Jurkat, Clone E6-1 (cell line): ENCODE measurements at regions not wholly inside any gene's neighbourhood (a gene's known extent, or its start where the extent isn't known, plus 50 kb on each side); places are given as distances from the start of the nearest gene placed in this dataset.

Source experiments
- DNase-seq: peaks from one replicate; pipeline ENCODE4 v3.0.0-alpha.2; 2011; ENCODE audit warnings: low read depth, low spot score
- H3K4me3 ChIP-seq: 2 replicates; pipeline ENCODE4 v1.5.1; 2011; ENCODE audit warnings: mild to moderate bottlenecking, low read length, control low read depth, moderate library complexity

DNA sequence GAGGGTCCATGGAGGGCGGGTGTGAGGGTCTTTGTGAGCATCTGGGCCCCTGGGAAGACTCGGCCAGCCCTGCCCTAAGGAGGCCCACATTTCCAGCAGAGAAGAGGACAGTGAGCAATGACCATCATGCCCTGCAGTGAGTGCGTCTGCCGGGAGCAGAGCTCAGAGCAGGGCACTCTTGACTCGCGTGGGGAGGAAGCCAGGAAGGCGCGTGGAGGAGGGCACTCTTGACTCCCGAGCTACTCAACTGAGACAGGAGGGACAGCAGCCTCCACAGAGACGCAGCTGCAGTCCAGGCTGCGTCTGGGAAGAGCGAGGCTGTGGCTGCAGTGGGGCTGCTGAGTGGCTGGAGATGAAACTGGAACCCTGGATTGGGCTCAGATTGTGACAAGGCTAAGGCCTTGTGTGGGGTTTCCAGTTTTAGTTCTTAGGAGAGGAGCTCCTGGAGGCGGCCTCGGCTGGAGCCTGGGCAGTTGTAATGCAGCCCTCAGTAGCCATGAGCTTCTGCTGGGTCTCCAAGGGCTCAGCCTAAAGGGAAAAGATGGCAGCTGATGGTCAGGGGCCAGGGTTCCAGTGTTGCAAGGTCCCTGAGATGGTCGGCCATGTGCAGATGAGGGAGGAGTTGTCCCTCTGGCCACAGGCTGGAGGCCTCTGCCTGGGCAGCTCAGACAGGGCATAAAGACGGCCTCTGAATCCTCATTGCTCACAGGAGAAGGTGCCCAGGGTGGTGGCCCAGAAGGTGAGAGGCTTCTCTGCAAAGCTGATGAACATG is 264.7 kb upstream of the B3GAT1 start:
- DNase-seq: no peak
- no peak overlapping the region for H3K4me3 ChIP-seq

DNA sequence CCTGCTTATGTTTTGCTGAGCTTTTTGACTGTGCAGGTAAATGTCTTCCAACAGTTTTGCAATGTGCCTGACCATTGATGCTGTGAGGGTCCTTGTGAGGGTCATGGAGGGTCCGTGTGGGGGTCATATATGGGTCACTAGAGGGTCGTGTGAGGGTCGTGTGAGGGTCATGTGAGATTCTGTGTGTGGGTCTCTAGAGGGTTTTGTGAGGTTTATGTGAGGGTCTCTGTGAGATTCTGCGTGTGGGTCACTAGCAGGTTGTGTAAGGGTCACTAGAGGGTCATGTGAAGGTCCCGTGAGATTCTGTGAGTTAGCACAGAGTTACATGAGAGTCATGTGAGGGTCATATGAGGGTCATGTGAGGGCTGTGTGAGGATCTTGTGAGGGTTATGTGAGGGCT is 263.9 kb upstream of the B3GAT1 start:
- DNase-seq: no peak
- H3K4me3 ChIP-seq: no peak overlapping the region

DNA sequence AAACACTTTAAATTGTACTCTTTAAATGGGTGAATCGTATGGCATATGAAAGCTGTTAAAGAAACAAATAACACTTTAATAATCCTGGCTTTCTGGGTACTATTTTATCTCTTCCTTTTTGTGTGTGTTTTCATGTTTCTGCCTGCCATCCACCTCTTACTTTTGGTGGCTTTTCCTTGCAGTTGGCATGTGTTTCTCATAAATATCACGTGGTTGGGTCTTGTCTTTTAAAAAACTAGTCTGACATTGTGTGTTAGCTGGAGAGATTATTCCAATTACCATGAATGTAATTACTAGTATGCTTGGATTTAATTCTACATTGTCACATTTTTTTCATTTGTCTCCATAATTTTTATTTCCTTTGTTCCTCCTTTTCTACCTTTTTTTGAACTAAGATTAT is 262.9 kb upstream of the B3GAT1 start:
- no peak overlapping the region for H3K4me3 ChIP-seq
- DNase-seq: no peak

DNA sequence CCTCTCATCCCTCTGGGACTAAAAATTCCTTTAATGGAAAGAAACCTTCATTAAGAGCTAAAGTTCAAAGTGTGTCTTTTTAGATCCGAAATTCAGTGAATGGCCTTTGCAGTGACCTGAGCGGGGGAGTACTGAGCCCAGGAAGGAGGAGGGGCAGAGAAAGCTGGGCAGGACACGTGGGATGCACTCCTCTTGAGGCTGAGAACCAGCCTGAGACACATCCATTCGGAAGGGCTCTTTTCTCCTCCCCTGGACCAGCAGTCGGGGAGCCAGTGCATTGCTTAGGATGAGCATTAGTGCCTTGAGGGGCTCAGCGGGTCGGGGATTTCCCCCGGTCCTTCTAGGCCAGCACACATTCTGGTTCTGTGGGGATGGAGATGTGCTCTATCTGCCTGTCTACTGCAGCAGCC is 258.9 kb upstream of the B3GAT1 start:
- no peak overlapping the region for H3K4me3 ChIP-seq

DNA sequence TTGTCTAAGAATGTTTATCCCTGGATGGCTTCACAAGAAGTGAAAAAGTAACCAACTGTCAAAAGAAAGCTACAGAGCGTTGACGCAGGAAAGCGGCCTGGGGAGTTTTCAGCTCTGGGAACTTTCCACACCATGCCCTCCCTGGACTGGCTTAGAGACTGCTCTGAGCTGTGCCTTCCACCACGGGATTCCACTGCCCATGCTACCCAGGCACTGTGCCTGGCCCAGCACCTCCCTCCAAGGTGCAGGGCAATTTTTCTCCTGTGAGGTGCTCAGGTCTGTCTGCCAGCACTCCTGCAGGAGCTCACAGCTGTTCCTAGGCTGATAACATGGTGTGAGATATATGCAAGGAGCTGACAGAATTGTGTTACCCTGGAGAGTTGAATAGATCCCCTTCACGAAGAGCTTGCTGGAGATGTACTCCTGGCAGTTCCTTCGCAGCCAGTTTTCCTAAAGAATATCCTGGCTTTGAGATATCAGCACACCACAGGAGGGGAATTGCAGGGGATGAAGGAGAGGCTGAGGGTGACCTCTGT is 258.3 kb upstream of the B3GAT1 start:
- no peak for DNase-seq

More for the DNA sequence above, 258.9 kb upstream of the B3GAT1 start:
- DNase-seq: no peak

DNA sequence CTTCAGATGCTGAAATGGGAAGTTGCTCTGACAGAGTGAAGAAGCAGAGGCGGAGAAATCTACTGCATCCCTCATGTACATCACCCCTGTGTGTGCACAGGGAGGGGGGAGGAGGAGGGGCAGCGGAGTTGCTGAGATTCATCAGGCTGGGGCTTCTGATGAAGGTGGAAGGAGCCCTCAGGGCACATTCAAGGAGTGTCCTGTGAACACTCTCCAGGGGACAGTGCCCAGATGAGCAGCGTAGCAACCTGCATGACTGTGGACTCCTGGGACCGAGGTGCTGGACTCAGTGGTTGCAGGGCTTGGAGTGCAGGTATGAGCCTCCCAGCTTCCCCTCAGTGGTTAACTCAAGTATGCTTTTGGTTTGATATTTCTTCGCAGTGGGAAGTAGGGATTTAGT is 257.8 kb upstream of the B3GAT1 start:
- DNase-seq: no peak
- H3K4me3 ChIP-seq: no peak overlapping the region

More for the DNA sequence above, 258.3 kb upstream of the B3GAT1 start:
- H3K4me3 ChIP-seq: no peak overlapping the region

DNA sequence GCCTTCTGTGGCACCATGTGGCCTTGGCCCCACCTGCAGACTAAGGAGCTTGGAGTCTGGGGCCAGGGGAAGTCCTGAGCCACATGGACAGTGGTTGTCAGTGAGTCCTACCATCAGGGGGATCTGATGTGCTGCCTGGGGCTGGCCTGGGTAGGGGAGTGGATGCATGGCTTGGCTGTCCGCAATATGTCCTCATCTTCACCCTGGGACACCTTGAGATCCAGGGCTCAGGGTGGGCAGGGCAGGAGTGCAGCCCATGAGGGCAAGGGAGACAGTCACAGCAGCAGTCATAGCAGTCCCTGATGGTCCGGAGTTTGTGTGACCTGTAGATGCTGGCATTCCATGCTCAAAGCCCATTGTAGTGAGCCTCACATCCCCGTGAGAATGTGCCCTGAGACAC is 256.8 kb upstream of the B3GAT1 start:
- no peak for DNase-seq
- H3K4me3 ChIP-seq: no peak overlapping the region

DNA sequence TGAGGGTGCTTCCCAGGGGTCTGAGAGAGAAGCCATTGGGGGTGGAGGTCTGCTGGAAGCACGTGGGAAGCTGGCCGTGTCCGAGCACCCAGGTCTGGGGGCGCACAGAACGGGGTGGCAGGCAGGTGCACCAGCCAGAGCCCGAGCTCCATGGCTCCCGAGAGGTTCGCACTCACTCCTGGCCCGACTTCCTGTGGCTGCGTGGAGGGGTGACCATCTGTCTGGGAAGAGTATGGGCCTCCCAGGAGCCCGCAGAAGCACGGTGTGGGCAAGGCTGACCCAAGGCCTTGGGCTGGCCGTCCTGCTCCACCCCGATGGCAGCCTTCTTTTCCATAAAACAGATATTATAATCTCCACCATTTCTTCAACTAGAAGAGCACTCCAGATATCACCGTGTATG is 256.0 kb upstream of the B3GAT1 start:
- no peak overlapping the region for H3K4me3 ChIP-seq
- DNase-seq: no peak

DNA sequence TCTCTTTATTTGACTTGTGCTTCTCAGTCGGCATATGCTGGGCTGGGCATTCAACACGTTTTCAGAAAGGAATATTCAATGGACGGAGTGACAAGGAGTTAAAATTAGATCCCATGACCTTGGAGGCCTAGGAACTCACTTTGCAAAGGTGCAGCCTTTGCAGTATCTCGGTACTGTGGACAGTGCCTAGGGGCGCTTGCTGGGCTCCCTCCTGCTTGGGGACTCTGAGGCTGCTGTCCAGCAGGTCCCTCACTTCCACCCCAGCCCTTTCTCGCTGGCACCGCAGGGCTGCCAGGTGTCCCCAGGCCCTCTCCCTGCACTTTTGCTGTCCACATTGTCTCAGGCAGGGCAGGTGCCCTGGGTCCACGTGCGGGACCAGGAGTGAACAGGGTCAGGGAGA is 255.5 kb upstream of the B3GAT1 start:
- DNase-seq: no peak
- H3K4me3 ChIP-seq: no peak overlapping the region

DNA sequence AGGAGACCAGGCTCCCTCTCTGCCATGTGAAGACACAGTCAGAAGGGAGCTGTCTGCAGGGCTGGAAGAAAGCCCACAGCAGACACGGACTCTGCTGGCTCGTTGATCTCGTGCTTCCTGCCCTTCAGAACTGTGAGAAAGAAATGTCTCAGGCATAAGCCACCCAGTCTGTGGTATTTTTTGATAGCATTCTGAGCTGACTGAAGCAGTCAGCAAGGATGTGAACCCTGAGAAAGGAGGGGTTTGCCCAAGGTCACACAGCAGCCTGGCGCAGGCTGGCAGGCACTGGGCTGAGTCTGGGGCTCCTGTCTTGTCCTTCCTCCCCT is 255.1 kb upstream of the B3GAT1 start:
- H3K4me3 ChIP-seq: no peak overlapping the region
- peak; percentile 69 for DNase-seq

DNA sequence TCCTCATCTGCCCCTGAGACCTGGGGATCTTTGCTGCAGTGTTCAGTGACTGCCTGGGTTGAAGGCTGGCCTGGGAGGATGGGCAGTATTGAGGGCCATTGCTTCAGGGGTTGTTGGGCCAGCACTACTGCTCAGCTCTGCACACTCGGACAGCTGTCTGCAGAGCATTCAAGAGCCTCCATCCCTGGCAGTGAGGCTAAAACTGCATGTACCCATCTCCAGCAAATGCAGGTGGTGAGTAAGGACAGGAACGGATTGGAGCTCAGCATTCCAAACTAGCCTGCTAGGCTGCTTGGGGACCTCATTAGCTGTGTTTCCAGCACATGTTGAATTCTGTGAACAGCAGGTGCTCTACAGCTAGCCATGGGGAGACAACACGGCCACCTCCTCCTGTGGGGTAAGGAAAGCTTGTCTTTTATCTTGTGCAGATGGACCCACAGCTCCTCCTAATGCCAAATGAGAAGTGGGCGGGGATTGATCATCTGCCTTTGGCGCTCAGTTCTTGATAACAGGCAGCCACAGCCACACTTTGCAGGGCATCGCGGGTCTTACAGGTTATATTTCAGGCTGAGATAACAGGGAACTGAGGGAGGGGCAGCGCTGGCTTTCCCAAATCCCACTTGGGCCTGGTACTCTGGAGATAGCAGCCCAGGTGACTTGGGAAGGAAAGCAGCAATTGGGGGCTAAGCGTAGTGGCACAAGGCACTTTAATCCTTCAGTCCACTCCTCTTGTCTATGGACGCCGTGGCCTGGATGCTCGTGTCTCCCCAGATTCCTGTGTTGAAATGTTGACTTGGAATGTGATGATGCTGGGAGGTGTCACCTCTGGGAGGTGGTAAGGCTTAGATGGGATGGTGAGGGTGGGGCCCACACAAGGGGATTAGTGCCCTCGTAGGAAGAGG is 254.5 kb upstream of the B3GAT1 start:
- no peak overlapping the region for H3K4me3 ChIP-seq
- no peak for DNase-seq

DNA sequence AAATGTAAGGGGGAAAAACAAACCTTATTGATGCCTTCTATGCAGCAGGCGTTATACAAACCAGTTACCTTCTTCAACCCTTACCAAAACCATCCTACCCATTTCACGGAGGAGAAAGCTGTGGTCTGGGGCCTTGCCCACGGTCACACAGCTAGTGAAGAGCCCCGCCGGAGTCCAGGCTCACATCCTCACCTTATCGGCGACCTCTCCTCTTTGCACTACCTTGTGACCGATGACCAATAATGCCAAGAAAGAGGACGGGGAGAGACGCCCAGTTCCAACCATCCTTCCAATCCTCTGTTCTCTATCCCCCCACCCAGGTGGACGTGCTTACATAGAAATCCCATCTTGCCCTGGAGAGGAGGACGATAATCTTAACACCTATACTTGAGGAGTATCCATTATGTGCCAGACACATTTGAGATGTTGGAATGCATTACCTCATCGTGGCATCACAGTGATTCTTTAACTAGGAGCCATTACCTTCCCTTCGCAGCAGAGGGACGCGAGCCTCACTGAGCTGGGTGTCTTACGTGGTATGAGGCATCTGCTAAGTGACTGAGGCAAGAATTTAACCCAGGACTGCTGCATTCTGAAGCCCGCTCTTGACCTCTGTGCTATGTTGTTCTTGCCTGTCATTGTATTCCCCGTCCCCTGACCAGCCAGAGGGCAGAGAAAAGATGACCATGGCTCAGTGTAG is 253.7 kb upstream of the B3GAT1 start:
- no peak overlapping the region for H3K4me3 ChIP-seq

DNA sequence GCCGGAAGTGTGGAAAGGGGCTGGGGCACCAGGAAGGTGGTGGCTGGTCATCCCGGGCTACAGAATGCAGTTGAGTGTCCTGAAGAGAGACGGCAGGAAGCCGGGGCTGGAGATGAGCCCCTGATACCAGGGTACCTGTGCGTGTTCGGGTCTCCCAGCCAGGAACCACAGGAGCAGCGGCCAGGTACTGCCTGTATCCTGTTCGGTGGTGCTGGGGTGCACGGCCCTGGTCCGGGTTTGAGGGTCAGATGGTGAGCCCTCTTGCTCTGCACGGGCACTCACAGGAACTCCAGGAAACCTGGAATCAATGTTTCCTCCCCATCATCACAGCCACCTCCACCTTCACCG is 253.1 kb upstream of the B3GAT1 start:
- no peak for DNase-seq
- no peak overlapping the region for H3K4me3 ChIP-seq

More for the DNA sequence above, 253.7 kb upstream of the B3GAT1 start:
- DNase-seq: no peak

DNA sequence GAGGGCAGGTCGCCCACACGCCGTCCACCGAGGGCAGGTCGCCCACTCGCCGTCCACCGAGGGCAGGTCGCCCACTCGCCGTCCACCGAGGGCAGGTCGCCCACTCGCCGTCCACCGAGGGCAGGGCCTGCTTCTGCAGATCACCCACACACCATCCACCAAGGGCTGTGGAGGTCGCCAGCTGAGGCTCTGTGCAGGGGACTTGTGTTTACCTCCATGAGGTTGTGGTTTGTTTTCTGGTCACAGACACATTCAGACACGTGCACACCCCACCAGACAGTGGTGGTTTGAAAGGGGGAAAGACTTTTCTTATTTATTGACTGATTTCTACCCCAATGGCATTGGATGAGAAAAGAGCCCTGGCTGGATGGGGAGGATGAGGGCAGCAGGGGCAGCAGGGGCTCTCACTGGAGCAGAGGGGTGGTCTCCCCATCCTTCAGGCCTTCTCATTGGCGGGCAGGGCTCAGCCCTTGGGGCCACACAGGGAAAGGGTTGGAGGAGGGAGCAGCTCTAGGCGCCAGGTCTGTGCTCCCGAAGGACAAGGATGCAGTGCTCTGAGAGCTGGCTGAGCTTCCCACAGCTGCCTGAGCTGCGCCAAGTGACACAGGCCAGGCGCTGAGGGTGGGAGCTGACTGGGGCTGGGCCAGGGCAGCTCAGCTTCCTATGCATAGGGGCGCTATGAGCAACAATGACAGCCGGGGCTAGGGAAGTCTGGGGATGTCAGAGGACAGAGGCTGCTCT is 252.6 kb upstream of the B3GAT1 start:
- DNase-seq: no peak
- no peak overlapping the region for H3K4me3 ChIP-seq

DNA sequence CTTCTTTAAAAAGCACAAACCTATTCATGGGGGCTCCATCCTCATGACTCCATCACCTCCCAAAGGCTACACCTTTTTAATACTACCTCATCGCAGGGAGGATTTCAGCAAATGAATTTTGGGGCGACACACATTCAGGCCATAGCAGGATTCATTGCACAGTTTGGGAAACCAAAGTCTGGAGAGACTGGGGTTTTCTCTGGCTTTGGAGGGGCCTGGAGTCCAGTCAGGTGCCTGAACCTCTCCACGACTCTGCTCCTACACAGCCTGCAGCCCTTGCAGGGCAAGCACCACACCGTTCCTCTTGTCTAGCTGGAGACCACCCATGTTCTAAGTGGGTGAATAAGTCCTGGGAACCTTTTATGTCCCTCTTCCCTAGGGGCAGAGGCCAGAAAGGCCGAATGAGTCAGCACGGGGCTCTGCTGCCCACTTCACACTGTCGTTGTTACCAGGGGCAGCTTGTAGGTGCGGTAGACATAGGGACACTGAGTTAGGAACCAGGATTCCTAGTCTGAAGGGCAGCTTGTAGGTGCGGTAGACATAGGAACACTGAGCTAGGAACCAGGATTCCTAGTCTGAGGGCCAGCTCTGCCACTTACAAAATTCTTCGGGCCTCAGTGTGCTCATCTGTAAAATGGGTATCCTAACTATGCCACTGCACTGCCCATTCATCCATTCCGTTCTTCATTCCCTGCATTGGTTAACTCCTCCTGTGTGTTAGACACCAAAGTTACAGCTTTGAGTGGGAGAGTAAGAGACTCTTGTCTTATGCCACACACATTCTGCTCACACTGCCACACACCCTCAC is 251.7 kb upstream of the B3GAT1 start:
- no peak for DNase-seq
- H3K4me3 ChIP-seq: no peak overlapping the region

DNA sequence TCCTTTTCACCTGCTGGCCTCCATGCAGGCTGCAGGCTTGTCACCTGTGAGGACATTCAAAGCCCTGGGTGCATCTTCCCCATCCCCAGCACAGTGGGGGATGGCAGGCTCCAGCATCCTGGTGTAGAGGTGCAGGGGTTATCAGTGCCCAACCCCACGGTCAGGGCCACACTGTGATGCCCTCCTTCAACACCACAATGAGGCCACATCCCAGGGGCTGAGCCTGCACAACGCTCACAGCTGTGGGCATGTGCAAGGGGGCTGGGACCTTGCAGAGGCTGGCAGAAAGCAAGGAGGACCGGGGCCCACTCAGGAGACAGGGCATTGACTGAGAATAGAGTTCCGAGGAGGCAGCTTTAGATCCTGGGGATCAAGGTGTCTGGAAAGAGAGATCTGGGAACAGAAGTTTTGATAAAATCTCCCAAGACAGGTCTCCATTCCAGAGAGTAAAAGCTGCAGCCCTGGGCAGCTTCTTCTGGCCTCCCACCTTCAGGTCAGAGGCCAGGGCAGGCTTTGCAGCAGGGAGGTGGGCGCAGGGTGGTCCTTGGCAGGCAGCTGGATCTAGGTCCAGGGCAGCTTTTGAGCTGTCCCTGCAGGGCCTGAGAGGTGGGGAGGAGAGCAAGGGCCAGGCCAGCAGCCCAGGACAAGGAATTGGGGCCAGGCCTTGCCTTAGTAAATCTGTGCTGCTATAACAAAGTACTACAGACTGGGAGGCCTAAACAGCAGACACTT is 250.8 kb upstream of the B3GAT1 start:
- no peak for DNase-seq
- no peak overlapping the region for H3K4me3 ChIP-seq

DNA sequence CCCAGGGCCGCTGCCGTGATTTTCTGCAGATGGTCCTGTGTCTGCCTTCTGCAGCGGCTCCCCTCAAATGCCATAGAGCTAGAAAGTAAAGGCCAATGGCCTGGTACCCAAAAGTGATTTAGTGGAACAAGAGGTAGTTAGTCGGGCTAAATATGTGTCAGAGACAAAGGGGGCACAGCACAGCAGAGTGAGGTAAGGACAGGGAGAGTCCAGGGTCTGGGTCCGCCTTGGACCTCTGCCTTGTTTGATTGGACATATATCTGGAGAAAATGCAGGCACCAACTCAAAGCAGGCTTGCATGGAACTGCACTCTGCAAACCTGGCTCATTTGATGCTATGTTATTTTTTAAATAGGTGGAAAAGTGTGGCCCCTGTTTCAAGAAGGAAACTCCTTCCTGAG is 249.6 kb upstream of the B3GAT1 start:
- DNase-seq: no peak
- H3K4me3 ChIP-seq: no peak overlapping the region

DNA sequence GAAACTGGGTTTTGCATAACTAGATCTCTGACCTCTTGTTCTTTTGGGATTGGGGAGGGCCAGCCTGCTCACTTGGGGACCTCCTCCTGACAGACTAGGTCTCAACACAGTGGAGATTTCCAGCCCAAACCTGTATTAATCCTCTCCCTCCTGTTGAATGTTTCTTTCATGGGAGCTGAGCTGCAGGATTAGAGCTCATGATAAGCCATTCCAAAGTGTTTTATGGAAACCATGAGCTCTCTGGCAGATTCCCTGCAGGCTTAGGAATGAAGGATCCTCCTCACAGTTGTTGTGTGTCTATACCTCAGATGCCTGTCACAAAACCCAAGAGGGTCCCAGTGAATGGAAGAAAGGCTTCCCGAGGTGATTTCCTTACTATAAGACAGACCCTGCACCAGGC is 248.4 kb upstream of the B3GAT1 start:
- no peak overlapping the region for H3K4me3 ChIP-seq
- DNase-seq: no peak
